Activated CD4-positive, alpha-beta memory T cell treated with anti-CD3 and anti-CD28 coated beads, Interleukin-2, amount 10 ng/mL, durations not matched to agents 7 days and 5 days (primary cell): ENCODE measurements at regions not wholly inside any gene's neighbourhood (a gene's known extent, or its start where the extent isn't known, plus 50 kb on each side); places are given as distances from the start of the nearest gene placed in this dataset.

Experiments
- CTCF ChIA-PET: fragments of 350-600 bp; sonication (Branson Sonifier 250); formaldehyde crosslinking; loops from one replicate; lab custom pipeline; 2021; ENCODE audit warnings: antibody characterized with exemption, inconsistent platforms; lab: Charles Lee
- POLR2A ChIA-PET: fragments of 350-600 bp; sonication (Branson Sonifier 250); formaldehyde crosslinking; loops from one replicate; lab custom pipeline; 2021; ENCODE audit warnings: antibody characterized with exemption; lab: Charles Lee
- DNase-seq: peaks from one replicate; pipeline ENCODE4 v3.0.0-alpha.2; 2020
- H3K27ac Mint-ChIP-seq: one replicate; pipeline ENCODE4 v1.8.0; 2021; ENCODE audit warnings: mild to moderate bottlenecking, mixed read lengths
- H3K27me3 Mint-ChIP-seq: one replicate; pipeline ENCODE4 v1.8.0; 2021; ENCODE audit warnings: mixed read lengths
- H3K36me3 Mint-ChIP-seq: one replicate; pipeline ENCODE4 v1.8.0; 2021; ENCODE audit warnings: low read depth, mixed read lengths
- H3K4me1 Mint-ChIP-seq: one replicate; pipeline ENCODE4 v1.8.0; 2021; ENCODE audit warnings: mixed read lengths
- H3K4me3 Mint-ChIP-seq: one replicate; pipeline ENCODE4 v1.8.0; 2021; ENCODE audit warnings: mild to moderate bottlenecking, mixed read lengths
- H3K9me3 Mint-ChIP-seq: one replicate; pipeline ENCODE4 v1.8.0; 2021; ENCODE audit warnings: mixed read lengths

- Mint-ChIP-seq H3K36me3 (no peaks in the 10 kb centered on the region), H3K4me3 (no peak overlapping the region), H3K9me3 (no peaks in the 10 kb centered on the region), H3K27me3 (no peaks in the 10 kb centered on the region), H3K4me1 (no peaks in the 10 kb centered on the region), H3K27ac (no peak overlapping the region)
- ChIA-PET CTCF (no interaction called here), POLR2A (no interaction called here)
- DNase-seq: no peak
Measured at GRCh38 chr19:30130356-30131122, 188.5 kb downstream of the URI1 start.

DNA sequence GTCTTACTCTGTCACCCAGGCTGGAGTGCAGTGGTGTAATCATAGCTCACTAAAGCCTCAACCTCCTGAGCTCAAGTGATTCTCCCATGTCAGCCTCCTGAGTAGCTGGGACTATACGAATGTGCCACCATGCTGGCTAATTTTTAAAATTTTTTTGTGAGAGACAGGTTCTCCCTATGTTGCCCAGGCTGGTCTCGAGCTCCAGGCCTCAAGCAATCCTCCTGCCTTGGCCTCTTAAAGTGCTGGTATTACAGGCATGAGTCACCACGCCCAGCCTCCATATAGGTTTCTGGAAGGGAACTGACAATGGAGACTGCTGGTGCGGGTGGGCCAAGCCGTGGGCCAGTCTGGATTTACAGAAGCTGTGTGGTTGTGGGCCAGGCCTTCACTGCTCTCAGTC is 189.2 kb downstream of the URI1 start:
- ChIA-PET CTCF (no interaction called here), POLR2A (no interaction called here)
- H3K4me3 Mint-ChIP-seq: no peak overlapping the region
- DNase-seq: no peak
- H3K4me1 Mint-ChIP-seq: no peaks in the 10 kb centered on the region
- no peaks in the 10 kb centered on the region for H3K27me3 Mint-ChIP-seq
- no peak overlapping the region for H3K27ac Mint-ChIP-seq
- H3K36me3 Mint-ChIP-seq: no peaks in the 10 kb centered on the region
- no peaks in the 10 kb centered on the region for H3K9me3 Mint-ChIP-seq

- ChIA-PET POLR2A (no interaction called here), CTCF (no interaction called here)
- Mint-ChIP-seq H3K9me3 (no peaks in the 10 kb centered on the region), H3K27me3 (no peaks in the 10 kb centered on the region), H3K36me3 (no peaks in the 10 kb centered on the region), H3K4me1 (no peaks in the 10 kb centered on the region), H3K27ac (no peak overlapping the region), H3K4me3 (no peak overlapping the region)
- DNase-seq: no peak
Measured at GRCh38 chr19:30131722-30132291, 189.8 kb downstream of the URI1 start.

- H3K36me3 Mint-ChIP-seq: no peaks in the 10 kb centered on the region
- DNase-seq: no peak
- no peak overlapping the region for H3K4me3 Mint-ChIP-seq
- no peak overlapping the region for H3K27ac Mint-ChIP-seq
- no peaks in the 10 kb centered on the region for H3K9me3 Mint-ChIP-seq
- H3K4me1 Mint-ChIP-seq: no peaks in the 10 kb centered on the region
- H3K27me3 Mint-ChIP-seq: no peaks in the 10 kb centered on the region
- ChIA-PET CTCF (no interaction called here), POLR2A (no interaction called here)
Measured at GRCh38 chr19:30132343-30133075, 190.5 kb downstream of the URI1 start.

GRCh38 chr19:30133803-30134202 is 191.8 kb downstream of the URI1 start:
- Mint-ChIP-seq H3K4me3 (no peak overlapping the region), H3K27ac (no peak overlapping the region), H3K27me3 (no peaks in the 10 kb centered on the region), H3K4me1 (no peaks in the 10 kb centered on the region), H3K9me3 (no peaks in the 10 kb centered on the region), H3K36me3 (no peaks in the 10 kb centered on the region)
- ChIA-PET POLR2A (no interaction called here), CTCF (no interaction called here)
- DNase-seq: no peak

- ChIA-PET CTCF (no interaction called here), POLR2A (no interaction called here)
- Mint-ChIP-seq H3K4me3 (no peak overlapping the region), H3K9me3 (no peaks in the 10 kb centered on the region), H3K27me3 (no peaks in the 10 kb centered on the region), H3K27ac (no peak overlapping the region), H3K36me3 (no peaks in the 10 kb centered on the region), H3K4me1 (no peaks in the 10 kb centered on the region)
- no peak for DNase-seq
Measured at GRCh38 chr19:30135093-30135757, 193.2 kb downstream of the URI1 start.

DNA sequence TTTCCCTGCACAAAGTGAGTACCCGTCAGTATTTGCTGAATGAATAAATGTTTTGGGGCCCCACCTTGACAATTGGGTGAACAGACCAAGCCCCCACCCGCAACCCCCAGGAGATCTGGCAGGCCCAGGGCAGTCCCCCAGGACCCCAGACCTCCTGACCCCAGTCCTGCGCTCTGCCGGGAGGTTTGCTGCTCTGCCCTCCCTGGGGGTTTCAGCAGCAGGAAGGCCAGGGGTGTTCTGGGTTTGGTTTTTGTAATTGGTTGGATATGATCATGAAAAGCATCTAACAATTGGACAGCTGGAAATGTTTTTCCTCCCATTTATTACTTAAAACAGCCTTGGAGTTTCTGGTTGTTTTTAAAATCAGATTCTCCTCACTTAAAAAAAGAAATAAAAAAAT is 193.8 kb downstream of the URI1 start:
- Mint-ChIP-seq H3K27me3 (no peaks in the 10 kb centered on the region), H3K9me3 (no peaks in the 10 kb centered on the region), H3K36me3 (no peaks in the 10 kb centered on the region), H3K27ac (no peak overlapping the region), H3K4me3 (no peak overlapping the region), H3K4me1 (no peaks in the 10 kb centered on the region)
- no peak for DNase-seq
- ChIA-PET POLR2A (no interaction called here), CTCF (no interaction called here)

- no peaks in the 10 kb centered on the region for H3K9me3 Mint-ChIP-seq
- ChIA-PET CTCF (no interaction called here), POLR2A (no interaction called here)
- no peak for DNase-seq
- no peaks in the 10 kb centered on the region for H3K36me3 Mint-ChIP-seq
- H3K27ac Mint-ChIP-seq: no peak overlapping the region
- H3K27me3 Mint-ChIP-seq: no peaks in the 10 kb centered on the region
- no peak overlapping the region for H3K4me3 Mint-ChIP-seq
- no peaks in the 10 kb centered on the region for H3K4me1 Mint-ChIP-seq
Measured at GRCh38 chr19:30136611-30137195, 194.7 kb downstream of the URI1 start.

GRCh38 chr19:30137747-30138146 is 195.7 kb downstream of the URI1 start:
- CTCF ChIA-PET: no interaction called here
- H3K4me3 Mint-ChIP-seq: no peak overlapping the region
- no peaks in the 10 kb centered on the region for H3K27me3 Mint-ChIP-seq
- H3K4me1 Mint-ChIP-seq: no peaks in the 10 kb centered on the region
- no peak for DNase-seq
- H3K9me3 Mint-ChIP-seq: no peaks in the 10 kb centered on the region
- POLR2A ChIA-PET: no interaction called here
- H3K36me3 Mint-ChIP-seq: no peaks in the 10 kb centered on the region
- H3K27ac Mint-ChIP-seq: no peak overlapping the region

DNA sequence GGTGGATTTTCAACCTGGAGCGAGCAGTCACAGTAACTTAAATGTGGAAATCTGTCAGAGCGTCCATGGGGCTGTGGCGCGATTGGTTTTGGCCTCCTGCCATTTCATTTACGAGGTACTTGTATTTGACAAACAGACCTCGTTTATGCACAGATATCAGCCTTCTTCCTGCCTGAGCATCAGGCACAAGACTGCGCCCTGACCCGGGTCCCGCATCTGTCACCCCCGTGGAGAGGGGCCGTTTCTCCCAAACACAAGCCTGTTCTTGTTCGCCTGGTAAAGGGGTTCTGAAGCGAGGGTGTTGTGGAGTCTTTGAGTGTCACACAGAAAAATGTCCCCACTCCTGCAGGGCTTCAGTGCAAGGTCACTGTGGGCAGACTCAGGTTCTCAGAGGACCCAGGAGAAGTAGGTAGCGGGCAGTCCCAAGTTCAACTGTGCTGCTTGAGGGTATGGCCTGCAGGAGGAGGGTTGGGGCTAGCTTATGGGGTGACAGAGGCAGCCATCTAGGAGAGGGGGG is 202.3 kb downstream of the URI1 start:
- POLR2A ChIA-PET: no interaction called here

GRCh38 chr19:30144802-30145201 is 202.8 kb downstream of the URI1 start:
- no peaks in the 10 kb centered on the region for H3K27me3 Mint-ChIP-seq
- H3K36me3 Mint-ChIP-seq: no peaks in the 10 kb centered on the region
- no peaks in the 10 kb centered on the region for H3K4me1 Mint-ChIP-seq
- no peaks in the 10 kb centered on the region for H3K9me3 Mint-ChIP-seq
- POLR2A ChIA-PET: no interaction called here
- no peak overlapping the region for H3K4me3 Mint-ChIP-seq
- H3K27ac Mint-ChIP-seq: no peak overlapping the region
- no peak for DNase-seq
- CTCF ChIA-PET: no interaction called here

More for the DNA sequence above, 202.3 kb downstream of the URI1 start:
- H3K4me3 Mint-ChIP-seq: no peak overlapping the region
- DNase-seq: no peak
- H3K27ac Mint-ChIP-seq: no peak overlapping the region
- CTCF ChIA-PET: no interaction called here
- H3K36me3 Mint-ChIP-seq: no peaks in the 10 kb centered on the region
- no peaks in the 10 kb centered on the region for H3K4me1 Mint-ChIP-seq
- H3K9me3 Mint-ChIP-seq: no peaks in the 10 kb centered on the region
- H3K27me3 Mint-ChIP-seq: no peaks in the 10 kb centered on the region

DNA sequence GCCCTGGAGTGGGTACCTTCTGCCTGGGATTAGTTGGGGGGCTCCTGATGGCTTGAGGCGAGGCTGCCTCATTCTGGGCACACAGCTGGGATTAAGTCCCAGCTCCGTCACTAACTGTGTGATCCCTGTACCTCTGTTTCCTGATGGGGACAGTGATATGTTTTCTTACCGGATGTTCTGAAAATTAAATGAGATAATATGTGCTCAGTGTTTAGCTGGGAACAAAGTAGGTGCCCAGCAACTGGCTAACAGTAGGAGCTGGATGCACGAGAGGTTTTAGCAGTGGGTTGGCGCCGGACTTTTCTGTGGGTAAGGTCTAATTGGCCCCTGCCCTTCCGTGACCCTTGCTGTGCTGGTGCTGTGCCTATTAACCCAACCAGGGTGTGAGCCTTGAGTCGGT is 203.4 kb downstream of the URI1 start:
- DNase-seq: no peak
- CTCF ChIA-PET: no interaction called here
- POLR2A ChIA-PET: no interaction called here
- Mint-ChIP-seq H3K9me3 (no peaks in the 10 kb centered on the region), H3K4me3 (no peak overlapping the region), H3K27ac (no peak overlapping the region), H3K4me1 (no peaks in the 10 kb centered on the region), H3K27me3 (no peaks in the 10 kb centered on the region), H3K36me3 (no peaks in the 10 kb centered on the region)

DNA sequence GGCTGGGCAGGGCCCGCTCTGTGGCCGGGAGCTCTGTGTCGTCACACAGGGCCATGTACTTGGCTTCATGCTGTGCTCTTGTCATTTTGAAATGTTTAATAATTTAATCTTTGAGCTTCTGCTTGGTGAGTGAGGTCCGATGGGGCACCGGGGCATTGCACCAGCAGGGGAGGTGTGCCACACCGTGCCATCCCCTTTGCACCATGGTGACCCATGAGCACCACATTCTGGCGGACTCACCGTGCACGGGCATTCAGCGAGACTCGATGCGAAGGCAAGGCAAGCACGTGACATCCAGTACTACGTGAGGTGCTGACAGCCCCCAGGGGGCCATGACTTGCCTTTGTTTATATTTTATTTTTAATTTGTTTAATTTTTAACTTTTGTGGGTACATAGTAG is 204.3 kb downstream of the URI1 start:
- H3K4me1 Mint-ChIP-seq: no peaks in the 10 kb centered on the region
- ChIA-PET CTCF (no interaction called here), POLR2A (no interaction called here)
- H3K9me3 Mint-ChIP-seq: no peaks in the 10 kb centered on the region
- no peaks in the 10 kb centered on the region for H3K36me3 Mint-ChIP-seq
- no peaks in the 10 kb centered on the region for H3K27me3 Mint-ChIP-seq
- no peak overlapping the region for H3K27ac Mint-ChIP-seq
- no peak overlapping the region for H3K4me3 Mint-ChIP-seq
- no peak for DNase-seq
